ENCODE measurements at regions not wholly inside any gene's neighbourhood (a gene's known extent, or its start where the extent isn't known, plus 50 kb on each side); places are given as distances from the start of the nearest gene placed in this dataset.
A peak's percentile ranks its signal among the peaks of the same experiment; 100 is the strongest.

DNA sequence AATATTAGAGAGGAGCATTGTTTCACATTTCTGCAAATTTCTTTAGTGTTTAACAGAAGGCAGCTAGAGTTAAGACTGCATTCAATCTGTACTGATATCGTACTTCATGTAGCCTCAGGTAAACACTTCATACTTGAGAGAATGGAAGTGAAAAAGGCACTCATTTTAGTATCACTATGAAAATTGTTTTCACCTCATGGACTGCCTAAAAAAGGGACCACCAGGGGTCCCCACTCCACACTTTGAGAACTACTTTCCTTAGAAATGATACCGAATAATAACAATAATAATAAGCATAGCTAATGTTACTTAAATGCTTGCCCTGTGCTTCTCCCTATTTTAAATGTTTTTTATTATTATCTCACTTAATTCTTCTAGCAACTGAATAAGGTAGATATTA, 95.1 kb downstream of the BLID start:
- no peak overlapping the region for H3K27ac Mint-ChIP-seq (ENCODE audit: unreplicated experiment)
- H3K27me3 Mint-ChIP-seq (ENCODE audit: unreplicated experiment) = no peaks in the 10 kb centered on the region
- TF ChIP-seq, protein P1, sequence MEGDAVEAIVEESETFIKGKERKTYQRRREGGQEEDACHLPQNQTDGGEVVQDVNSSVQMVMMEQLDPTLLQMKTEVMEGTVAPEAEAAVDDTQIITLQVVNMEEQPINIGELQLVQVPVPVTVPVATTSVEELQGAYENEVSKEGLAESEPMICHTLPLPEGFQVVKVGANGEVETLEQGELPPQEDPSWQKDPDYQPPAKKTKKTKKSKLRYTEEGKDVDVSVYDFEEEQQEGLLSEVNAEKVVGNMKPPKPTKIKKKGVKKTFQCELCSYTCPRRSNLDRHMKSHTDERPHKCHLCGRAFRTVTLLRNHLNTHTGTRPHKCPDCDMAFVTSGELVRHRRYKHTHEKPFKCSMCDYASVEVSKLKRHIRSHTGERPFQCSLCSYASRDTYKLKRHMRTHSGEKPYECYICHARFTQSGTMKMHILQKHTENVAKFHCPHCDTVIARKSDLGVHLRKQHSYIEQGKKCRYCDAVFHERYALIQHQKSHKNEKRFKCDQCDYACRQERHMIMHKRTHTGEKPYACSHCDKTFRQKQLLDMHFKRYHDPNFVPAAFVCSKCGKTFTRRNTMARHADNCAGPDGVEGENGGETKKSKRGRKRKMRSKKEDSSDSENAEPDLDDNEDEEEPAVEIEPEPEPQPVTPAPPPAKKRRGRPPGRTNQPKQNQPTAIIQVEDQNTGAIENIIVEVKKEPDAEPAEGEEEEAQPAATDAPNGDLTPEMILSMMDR (IDR thresholded peaks at IDR 0.05) = peak; percentile 68
- peaks cover 22% of the 10 kb centered on the region for H3K4me1 Mint-ChIP-seq (ENCODE audit: unreplicated experiment)
- H3K36me3 Mint-ChIP-seq (ENCODE audit: unreplicated experiment) = no peaks in the 10 kb centered on the region
- DNase-seq (ENCODE audit: extremely low spot score, unreplicated experiment) = no peak
- H3K9me3 Mint-ChIP-seq (ENCODE audit: unreplicated experiment) = no peaks in the 10 kb centered on the region
- no peak overlapping the region for H3K4me3 Mint-ChIP-seq (ENCODE audit: unreplicated experiment)

DNA sequence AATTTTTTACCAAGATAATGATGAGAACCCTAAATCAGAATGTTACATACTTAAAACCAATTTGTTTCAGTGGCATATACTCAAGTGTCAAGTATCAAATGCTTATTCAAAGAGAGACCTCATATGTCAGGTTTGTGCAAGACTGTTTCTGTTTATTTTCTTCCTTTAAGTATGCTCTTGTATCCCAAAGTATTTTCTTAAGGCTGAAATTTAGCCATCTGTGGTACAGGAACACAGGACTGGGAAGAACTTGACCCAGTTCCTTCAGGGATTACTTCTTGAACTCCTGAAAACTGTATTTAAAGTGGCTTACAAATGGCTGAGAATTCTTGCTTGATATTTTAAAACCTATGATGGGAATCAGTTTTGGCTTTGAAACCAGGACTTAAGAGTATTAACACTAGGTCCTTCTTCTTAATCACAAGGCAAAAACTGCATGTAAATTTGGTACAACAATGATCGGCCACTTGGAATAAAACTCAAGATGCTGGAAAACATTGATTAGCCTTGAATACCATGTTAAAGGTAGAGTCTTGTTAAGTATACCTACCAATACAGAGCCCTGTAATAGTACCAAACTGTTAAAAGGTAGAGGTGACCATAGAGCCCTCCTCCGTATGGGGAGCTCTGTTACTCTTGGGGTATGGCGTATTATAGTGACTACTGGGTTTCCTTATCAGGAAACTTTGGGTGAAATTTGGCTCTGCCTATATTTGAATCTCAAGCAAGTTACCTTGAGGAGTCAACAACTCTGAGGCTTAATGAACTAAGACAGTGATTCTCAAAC, 95.9 kb downstream of the BLID start:
- H3K4me3 Mint-ChIP-seq (ENCODE audit: unreplicated experiment) = no peak overlapping the region
- no peak overlapping the region for H3K27ac Mint-ChIP-seq (ENCODE audit: unreplicated experiment)
- no peaks in the 10 kb centered on the region for H3K36me3 Mint-ChIP-seq (ENCODE audit: unreplicated experiment)
- no peaks in the 10 kb centered on the region for H3K27me3 Mint-ChIP-seq (ENCODE audit: unreplicated experiment)
- peaks cover 22% of the 10 kb centered on the region for H3K4me1 Mint-ChIP-seq (ENCODE audit: unreplicated experiment)
- TF ChIP-seq, protein P1 (IDR thresholded peaks at IDR 0.05) = no peak
- no peak for DNase-seq (ENCODE audit: extremely low spot score, unreplicated experiment)
- H3K9me3 Mint-ChIP-seq (ENCODE audit: unreplicated experiment) = no peaks in the 10 kb centered on the region

DNA sequence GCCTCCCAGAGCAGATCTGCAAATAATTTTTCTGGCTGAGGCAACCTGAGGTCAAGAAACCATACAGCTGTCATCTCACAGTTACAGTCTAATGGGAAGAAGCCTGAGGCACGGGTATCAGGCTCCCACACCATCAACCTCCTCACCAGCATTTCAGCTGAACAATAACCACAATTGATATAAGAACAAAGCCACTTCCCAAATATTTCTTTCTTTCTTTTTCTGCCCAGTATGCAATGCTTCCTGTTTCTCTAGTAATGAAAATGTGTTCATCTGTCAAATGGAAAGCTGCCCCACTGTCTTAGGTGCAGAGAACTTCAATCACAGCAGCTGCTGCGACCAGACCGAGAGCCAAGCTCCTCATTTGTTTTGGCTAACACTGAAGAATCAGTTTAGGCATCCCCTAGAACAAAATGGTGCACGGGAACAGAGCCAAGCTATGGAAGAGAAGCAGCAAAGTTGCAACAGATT, 108.4 kb downstream of the BLID start:
- Mint-ChIP-seq H3K4me1 (ENCODE audit: unreplicated experiment) (peaks cover 6% of the 10 kb centered on the region), H3K9me3 (ENCODE audit: unreplicated experiment) (peaks cover 5% of the 10 kb centered on the region), H3K36me3 (ENCODE audit: unreplicated experiment) (no peaks in the 10 kb centered on the region), H3K27ac (ENCODE audit: unreplicated experiment) (peak overlapping the region; percentile 6), H3K4me3 (ENCODE audit: unreplicated experiment) (no peak overlapping the region), H3K27me3 (ENCODE audit: unreplicated experiment) (no peaks in the 10 kb centered on the region)
- no peak for DNase-seq (ENCODE audit: extremely low spot score, unreplicated experiment)
- TF ChIP-seq, protein P1 (IDR thresholded peaks at IDR 0.05) = no peak

DNA sequence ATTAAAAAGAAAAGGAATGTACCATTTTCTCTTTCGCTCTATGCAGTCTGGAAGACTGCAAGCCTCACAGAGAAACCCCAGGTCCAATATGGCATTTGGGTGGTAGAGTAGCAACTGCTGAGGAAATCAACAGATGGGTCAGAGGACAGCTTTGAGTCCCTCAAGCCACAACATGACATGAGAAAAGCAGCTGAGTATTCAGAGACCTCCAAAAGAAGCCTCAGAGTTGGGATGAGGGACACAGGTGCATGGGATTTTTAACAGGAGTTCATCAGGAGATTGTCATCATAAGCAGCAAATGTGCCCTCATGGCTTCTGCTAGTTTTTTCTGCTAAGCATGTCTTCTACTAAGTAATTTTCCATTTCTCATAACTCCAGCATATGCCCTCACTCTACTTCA, 111.6 kb downstream of the BLID start:
- Mint-ChIP-seq H3K27me3 (ENCODE audit: unreplicated experiment) (no peaks in the 10 kb centered on the region), H3K4me3 (ENCODE audit: unreplicated experiment) (no peak overlapping the region), H3K27ac (ENCODE audit: unreplicated experiment) (no peak overlapping the region), H3K9me3 (ENCODE audit: unreplicated experiment) (peaks cover 19% of the 10 kb centered on the region), H3K36me3 (ENCODE audit: unreplicated experiment) (no peaks in the 10 kb centered on the region), H3K4me1 (ENCODE audit: unreplicated experiment) (peaks cover 6% of the 10 kb centered on the region)
- no peak for DNase-seq (ENCODE audit: extremely low spot score, unreplicated experiment)
- TF ChIP-seq, protein P1 (IDR thresholded peaks at IDR 0.05) = no peak

DNA sequence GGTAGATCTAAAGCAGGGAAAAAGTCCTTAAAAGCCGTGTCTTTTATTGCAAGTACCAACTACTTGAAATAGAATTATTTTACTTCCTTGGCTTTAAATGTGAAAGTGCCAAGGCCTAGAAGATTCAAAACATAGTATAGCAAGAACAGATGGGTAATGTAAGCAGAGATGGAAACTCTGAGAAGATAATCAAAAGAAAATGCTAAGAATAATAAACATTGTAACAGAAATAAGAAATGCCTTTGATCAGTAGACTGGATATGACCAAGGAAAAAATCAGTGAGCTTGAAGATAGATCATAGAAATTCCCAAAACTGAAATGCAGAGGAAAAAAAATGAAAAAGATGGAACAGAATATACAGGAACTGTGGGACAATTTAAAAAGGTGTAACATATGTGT, 113.1 kb downstream of the BLID start:
- TF ChIP-seq, protein P1 (IDR thresholded peaks at IDR 0.05) = no peak
- Mint-ChIP-seq H3K9me3 (ENCODE audit: unreplicated experiment) (peaks cover 19% of the 10 kb centered on the region), H3K27ac (ENCODE audit: unreplicated experiment) (no peak overlapping the region), H3K4me1 (ENCODE audit: unreplicated experiment) (peaks cover 6% of the 10 kb centered on the region), H3K4me3 (ENCODE audit: unreplicated experiment) (no peak overlapping the region), H3K27me3 (ENCODE audit: unreplicated experiment) (no peaks in the 10 kb centered on the region), H3K36me3 (ENCODE audit: unreplicated experiment) (no peaks in the 10 kb centered on the region)
- no peak for DNase-seq (ENCODE audit: extremely low spot score, unreplicated experiment)
